H1 (cell line): ENCODE measurements at regions not wholly inside any gene's neighbourhood (a gene's known extent, or its start where the extent isn't known, plus 50 kb on each side); places are given as distances from the start of the nearest gene placed in this dataset.

Experiments used
- CTCF ChIA-PET: fragments of 300-600 bp; sonication (Branson Sonifier 250); formaldehyde crosslinking; loops from one replicate; lab custom pipeline; 2021; ENCODE audit not compliant: partially characterized antibody; lab: Charles Lee
- POLR2A ChIA-PET: fragments of 300-600 bp; sonication (Branson Sonifier 250); formaldehyde crosslinking; loops from one replicate; lab custom pipeline; 2021; ENCODE audit warnings: inconsistent platforms; ENCODE audit not compliant: partially characterized antibody; lab: Charles Lee
- DNase-seq, 2 experiments: peaks; one replicate each; pipeline versions ENCODE4 v3.0.0 to v3.0.0-alpha.2; 2010 to 2022; ENCODE audit warnings: low spot score in 2 of 2, low read depth in 1 of 2, mixed read lengths in 1 of 2
- FAIRE-seq: peaks from 2 replicates; lab custom pipeline; 2011; peaks lifted over from hg19 to GRCh38; lab: Jason Lieb, UNC
- H2AFZ ChIP-seq: 2 replicates; pipeline ENCODE4 v1.8.1; 2012; ENCODE audit warnings: low read length, inconsistent platforms
- H2AK5ac ChIP-seq: 2 replicates; pipeline ENCODE4 v1.6.1; 2013; ENCODE audit warnings: low read depth, low read length
- H2BK120ac ChIP-seq: replicated peaks from 2 replicates; pipeline ENCODE3; 2013; ENCODE audit warnings: low read depth, low read length, inconsistent platforms
- H2BK12ac ChIP-seq: 2 replicates; pipeline ENCODE4 v1.6.1; 2013; ENCODE audit warnings: low read depth, low read length
- H2BK15ac ChIP-seq: 2 replicates; pipeline ENCODE4 v1.6.1; 2013; ENCODE audit warnings: low read length
- H2BK20ac ChIP-seq: 2 replicates; pipeline ENCODE4 v1.6.1; 2013; ENCODE audit warnings: low read length
- H2BK5ac ChIP-seq: 2 replicates; pipeline ENCODE4 v1.6.1; 2013; ENCODE audit warnings: low read depth, low read length
- H3K14ac ChIP-seq: 2 replicates; pipeline ENCODE4 v1.6.1; 2013; ENCODE audit warnings: inconsistent platforms; ENCODE audit not compliant: insufficient read length
- H3K18ac ChIP-seq: 2 replicates; pipeline ENCODE4 v1.6.1; 2013; ENCODE audit warnings: low read length; ENCODE audit errors: extremely low read depth
- H3K23ac ChIP-seq: 2 replicates; pipeline ENCODE4 v1.6.1; 2013; ENCODE audit warnings: inconsistent platforms; ENCODE audit not compliant: insufficient read length
- H3K23me2 ChIP-seq: 2 replicates; pipeline ENCODE4 v1.6.1; 2013; ENCODE audit warnings: low read depth, low read length
- H3K27ac ChIP-seq: 2 replicates; pipeline ENCODE4 v1.6.1; 2011; ENCODE audit warnings: low read depth, low read length, inconsistent platforms
- H3K27me3 ChIP-seq, 4 experiments: replicated peaks in 1 of 4; 1 replicate in 1 of 4; 2 replicates in 3 of 4; pipeline versions ENCODE4 v1.6.1 to v1.8.1; 2011 to 2013; ENCODE audit warnings: low read length in 3 of 4, mild to moderate bottlenecking in 3 of 4, inconsistent platforms in 2 of 4, mixed read lengths in 2 of 4, moderate library complexity in 1 of 4; ENCODE audit not compliant: control insufficient read depth in 3 of 4, insufficient read depth in 3 of 4; ENCODE audit errors: extremely low read depth in 1 of 4
- H3K36me3 ChIP-seq, 4 experiments: 2 replicates each; pipeline versions ENCODE4 v1.6.1 to v1.8.1; 2011 to 2013; ENCODE audit warnings: mild to moderate bottlenecking in 4 of 4, low read length in 3 of 4, moderate library complexity in 2 of 4, control low read depth in 1 of 4, inconsistent platforms in 1 of 4; ENCODE audit not compliant: insufficient read depth in 4 of 4, control insufficient read depth in 2 of 4
- H3K4ac ChIP-seq: replicated peaks from 2 replicates; pipeline ENCODE3; 2013; ENCODE audit warnings: low read length, low read depth, mixed read lengths, inconsistent platforms; ENCODE audit not compliant: insufficient read length
- H3K4me1 ChIP-seq, 4 experiments: replicated peaks in 1 of 4; 1 replicate in 1 of 4; 2 replicates in 3 of 4; pipeline versions ENCODE4 v1.6.1 to v1.8.1; 2011 to 2013; ENCODE audit warnings: low read length in 3 of 4, inconsistent platforms in 2 of 4, mixed read lengths in 1 of 4; ENCODE audit not compliant: insufficient read depth in 4 of 4, control insufficient read depth in 3 of 4
- H3K4me2 ChIP-seq, 2 experiments: 2 replicates each; pipeline versions ENCODE4 v1.6.1 to v1.8.1; 2011 to 2013; ENCODE audit warnings: low read depth in 2 of 2, low read length in 2 of 2, control low read depth in 1 of 2, inconsistent platforms in 1 of 2, mild to moderate bottlenecking in 1 of 2; ENCODE audit not compliant: insufficient read depth in 1 of 2
- H3K4me3 ChIP-seq, 4 experiments: fragments of 200-600, 300-600 bp in 1 of 4; sonication (generic), shearing (Covaris generic), sonication (Bioruptor Twin) in 1 of 4; 2 replicates each; pipeline versions ENCODE4 v1.5.1 to v1.8.1; 2011 to 2016; ENCODE audit warnings: low read length in 4 of 4, low read depth in 3 of 4, control low read depth in 2 of 4, inconsistent platforms in 2 of 4, mild to moderate bottlenecking in 2 of 4, mixed read lengths in 1 of 4, moderate library complexity in 1 of 4; ENCODE audit not compliant: insufficient read depth in 2 of 4; ENCODE audit errors: extremely low read depth in 1 of 4
- H3K56ac ChIP-seq: replicated peaks from 2 replicates; pipeline ENCODE3; 2013; ENCODE audit warnings: low read depth, mild to moderate bottlenecking, mixed read lengths, low read length, inconsistent platforms; ENCODE audit not compliant: insufficient read length
- H3K79me1 ChIP-seq: 2 replicates; pipeline ENCODE4 v1.6.1; 2013; ENCODE audit warnings: low read depth, low read length, control low read depth
- H3K79me2 ChIP-seq, 2 experiments: 2 replicates each; pipeline versions ENCODE4 v1.6.1 to v1.8.1; 2012 to 2013; ENCODE audit warnings: low read length in 2 of 2, mild to moderate bottlenecking in 2 of 2, inconsistent platforms in 1 of 2; ENCODE audit not compliant: insufficient read depth in 2 of 2, control insufficient read depth in 1 of 2
- H3K9ac ChIP-seq, 4 experiments: replicated peaks in 1 of 4; 1 replicate in 1 of 4; 2 replicates in 3 of 4; pipeline versions ENCODE4 v1.6.1 to v1.8.1; 2011 to 2013; ENCODE audit warnings: low read depth in 3 of 4, low read length in 3 of 4, control low read depth in 2 of 4, mild to moderate bottlenecking in 2 of 4, moderate library complexity in 2 of 4, inconsistent platforms in 1 of 4; ENCODE audit errors: extremely low read depth in 1 of 4
- H3K9me3 ChIP-seq, 2 experiments: 2 replicates each; pipeline versions ENCODE4 v1.6.1 to v1.8.1; 2012 to 2013; ENCODE audit warnings: mild to moderate bottlenecking in 2 of 2, moderate library complexity in 2 of 2, control low read depth in 1 of 2, inconsistent platforms in 1 of 2, low read depth in 1 of 2, low read length in 1 of 2, mixed read lengths in 1 of 2; ENCODE audit not compliant: insufficient read depth in 2 of 2
- H4K20me1 ChIP-seq, 2 experiments: replicated peaks in 1 of 2; 2 replicates each; pipeline versions ENCODE3 to v1.8.1; 2011 to 2013; ENCODE audit warnings: inconsistent platforms in 2 of 2, low read length in 2 of 2, mild to moderate bottlenecking in 1 of 2; ENCODE audit not compliant: insufficient read depth in 2 of 2, control insufficient read depth in 1 of 2
- H4K5ac ChIP-seq: 2 replicates; pipeline ENCODE4 v1.6.1; 2013; ENCODE audit warnings: low read length, low read depth, mixed read lengths, inconsistent platforms; ENCODE audit not compliant: insufficient read length
- H4K8ac ChIP-seq: 2 replicates; pipeline ENCODE4 v1.8.0; 2013; ENCODE audit warnings: mild to moderate bottlenecking, moderate library complexity, low read length, inconsistent platforms; ENCODE audit not compliant: insufficient read depth; ENCODE audit errors: extremely low read depth
- H4K91ac ChIP-seq: replicated peaks from 2 replicates; pipeline ENCODE3; 2013; ENCODE audit warnings: low read length, mixed read lengths, inconsistent platforms; ENCODE audit not compliant: insufficient read length
- ASH2L ChIP-seq: fragments of 200-600, 300-600 bp; sonication (generic); IDR thresholded peaks from one replicate; pipeline ENCODE4 v1.7.1; 2017; ENCODE audit warnings: low read length
- CREB1 ChIP-seq: IDR thresholded peaks from 2 replicates; pipeline ENCODE4 v1.6.1; 2012; ENCODE audit warnings: inconsistent platforms
- POLR2A ChIP-seq, 2 experiments: IDR thresholded peaks; 1 replicate in 1 of 2; 2 replicates in 1 of 2; pipeline ENCODE4 v1.6.1; 2011; ENCODE audit warnings: low read depth in 2 of 2, low read length in 2 of 2, mild to moderate bottlenecking in 2 of 2; ENCODE audit errors: control extremely low read depth in 1 of 2
- SRF ChIP-seq: IDR thresholded peaks from 2 replicates; pipeline ENCODE4 v1.6.1; 2011; ENCODE audit warnings: mild to moderate bottlenecking, low read depth, low read length, moderate library complexity
- WGBS, 2 experiments: shearing (Covaris generic) in 1 of 2; methylation state at CpG; one replicate each; pipeline versions ENCODE4 v1.1.6 to v1.1.7; 2013 to 2015; ENCODE audit warnings: low lambda C conversion rate in 2 of 2, mixed read lengths in 2 of 2, inconsistent platforms in 1 of 2, low coverage in 1 of 2, missing lambda C conversion rate in 1 of 2; ENCODE audit not compliant: insufficient replicate concordance in 2 of 2, insufficient coverage in 1 of 2, insufficient read length in 1 of 2; ENCODE audit errors: extremely low coverage in 1 of 2, missing lambda C conversion rate in 1 of 2; 5-methylcytosine and 5-hydroxymethylcytosine counted together

DNA sequence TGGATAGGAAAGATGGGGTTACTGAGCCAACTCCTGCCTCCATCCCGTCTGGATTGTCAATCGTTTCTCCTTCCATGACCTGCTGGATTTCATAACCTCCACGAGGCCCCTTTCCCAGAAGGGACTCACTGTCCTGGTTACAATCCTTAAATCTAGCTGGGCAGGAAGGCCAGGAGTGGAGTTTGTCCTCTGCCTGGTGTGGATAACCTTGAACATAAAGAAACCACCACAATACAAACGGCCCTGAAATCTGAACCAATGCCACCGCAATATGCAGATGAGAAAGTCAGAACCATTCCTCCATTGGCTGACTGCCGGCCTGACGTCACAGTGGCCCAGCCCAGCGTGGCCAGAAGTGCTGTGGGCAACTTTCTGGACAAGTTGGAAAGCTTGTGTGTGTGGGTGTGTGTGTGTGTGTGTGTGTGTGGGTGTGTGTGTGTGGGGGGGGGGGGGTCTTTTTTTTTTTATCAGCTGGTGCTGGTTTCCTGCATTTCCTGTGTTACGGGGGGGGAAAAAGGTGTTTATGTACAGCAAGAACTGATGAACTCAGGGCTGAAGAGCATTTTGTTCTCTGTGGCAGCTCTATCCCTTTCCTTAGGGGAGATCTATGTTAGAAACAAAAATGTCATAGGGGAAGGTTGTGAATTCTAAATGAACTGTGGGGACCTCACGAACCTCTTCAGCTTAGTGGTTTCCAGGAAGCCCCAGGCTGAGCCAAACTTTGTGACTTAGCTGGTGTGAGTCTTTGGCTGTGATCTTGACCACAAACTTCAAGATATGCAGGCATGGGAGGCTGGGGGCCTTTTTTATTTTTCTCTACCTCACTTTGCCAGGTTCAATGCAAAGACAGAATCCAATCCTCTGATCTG lies 81.6 kb upstream of the MED13L start:
- peaks cover 2 to 12% (median 6%) of the 10 kb centered on the region in 4 experiments; a peak in 4 of 7 replicates for H3K4me1 ChIP-seq
- WGBS, 2 experiments = 28% methylated on average over 9 of the region's 10 CpGs; no CpG with 5 or more reads in 1 of the 2 experiments
- no peaks in the 10 kb centered on the region for H3K27me3 ChIP-seq
- H3K79me2 ChIP-seq = no peaks in the 10 kb centered on the region
- peak overlapping the region; percentile 39 to 52; a peak in 3 of 4 replicates for H3K4me2 ChIP-seq
- H3K4ac ChIP-seq = peak overlapping the region; percentile 46
- 0 out of 2 replicates have a peak overlapping the region, but pooled peaks have one; percentile 2 for H2BK20ac ChIP-seq
- peak overlapping the region; percentile 9 for H3K56ac ChIP-seq
- no peaks in the 10 kb centered on the region for H4K20me1 ChIP-seq
- H2BK12ac ChIP-seq = 0 out of 2 replicates have a peak overlapping the region, but pooled peaks have one; percentile 29
- peak overlapping the region; percentile 53; the same call in 1 of the 2 replicates for H3K27ac ChIP-seq
- H4K5ac ChIP-seq = peak overlapping the region; percentile 59
- H4K8ac ChIP-seq = no peak overlapping the region; the same call in 1 of the 2 replicates
- H3K36me3 ChIP-seq = no peaks in the 10 kb centered on the region
- no peak overlapping the region for H3K23ac ChIP-seq
- DNase-seq (peak in 1 of 2 experiments; percentile 69), FAIRE-seq (peak; percentile 85)
- H2AK5ac ChIP-seq = no peak overlapping the region
- H4K91ac ChIP-seq = peak overlapping the region; percentile 12
- H3K79me1 ChIP-seq = no peaks in the 10 kb centered on the region
- H2AFZ ChIP-seq = peak overlapping the region; percentile 92; the same call in 1 of the 2 replicates
- no peaks in the 10 kb centered on the region for H3K9me3 ChIP-seq
- no peaks in the 10 kb centered on the region; the same call in 1 of the 2 replicates for H3K23me2 ChIP-seq
- H2BK5ac ChIP-seq = peak overlapping the region; percentile 80; the same call in 1 of the 2 replicates
- peak overlapping the region in 2 of 4 experiments; percentile 21 to 46; a peak in 4 of 8 replicates for H3K4me3 ChIP-seq
- ChIA-PET POLR2A (interaction anchor here (1.1 to 1.7 kb wide), 2 partner anchors 11 to 154 kb away, joined by 4 to 5 read pairs; no protein-coding TSS in a partner anchor), CTCF (interaction anchor here (0.6 to 1.9 kb wide), 6 partner anchors 10 to 252 kb away, joined by 3 to 5 read pairs (median 4); no protein-coding TSS in a partner anchor)
- TF ChIP-seq CREB1 (peak; percentile 75), POLR2A (IDR thresholded peaks at IDR 0.05; ENCODE audit: control extremely low read depth in 1 of 2, low read depth in 2 of 2, low read length in 2 of 2) (peak in 1 of 2 experiments; percentile 24; a peak in 1 of 3 replicates), ASH2L (peak; percentile 63), SRF (no peak)
- no peak overlapping the region for H2BK120ac ChIP-seq
- peak overlapping the region; percentile 49; the same call in 1 of the 2 replicates for H3K18ac ChIP-seq
- no peak overlapping the region for H2BK15ac ChIP-seq
- no peak overlapping the region for H3K14ac ChIP-seq
- H3K9ac ChIP-seq = no peak overlapping the region; a peak in 1 of 7 replicates
